ENCODE measurements at regions not wholly inside any gene's neighbourhood (a gene's known extent, or its start where the extent isn't known, plus 50 kb on each side); places are given as distances from the start of the nearest gene placed in this dataset.

DNA sequence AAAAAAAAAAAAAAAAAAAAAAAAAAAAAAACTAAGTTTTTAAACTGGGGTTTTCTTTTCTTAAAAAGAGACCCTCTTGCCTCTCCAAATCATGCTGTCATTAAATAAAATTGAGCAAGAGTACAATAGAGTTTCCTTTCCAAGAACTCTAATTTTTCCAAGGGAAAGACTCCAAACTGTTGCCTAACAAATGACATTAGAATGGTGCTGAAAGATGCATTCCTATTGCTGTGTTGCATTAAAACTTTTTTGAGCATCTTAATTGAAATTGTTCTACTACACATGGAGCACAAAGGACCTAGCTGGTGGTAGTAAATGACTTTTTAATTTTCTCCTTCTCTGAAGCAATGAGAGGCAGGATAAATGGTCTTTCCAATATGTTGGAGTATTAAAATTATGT, 469.1 kb upstream of the ARHGEF26 start:
- TF ChIP-seq, protein P1, sequence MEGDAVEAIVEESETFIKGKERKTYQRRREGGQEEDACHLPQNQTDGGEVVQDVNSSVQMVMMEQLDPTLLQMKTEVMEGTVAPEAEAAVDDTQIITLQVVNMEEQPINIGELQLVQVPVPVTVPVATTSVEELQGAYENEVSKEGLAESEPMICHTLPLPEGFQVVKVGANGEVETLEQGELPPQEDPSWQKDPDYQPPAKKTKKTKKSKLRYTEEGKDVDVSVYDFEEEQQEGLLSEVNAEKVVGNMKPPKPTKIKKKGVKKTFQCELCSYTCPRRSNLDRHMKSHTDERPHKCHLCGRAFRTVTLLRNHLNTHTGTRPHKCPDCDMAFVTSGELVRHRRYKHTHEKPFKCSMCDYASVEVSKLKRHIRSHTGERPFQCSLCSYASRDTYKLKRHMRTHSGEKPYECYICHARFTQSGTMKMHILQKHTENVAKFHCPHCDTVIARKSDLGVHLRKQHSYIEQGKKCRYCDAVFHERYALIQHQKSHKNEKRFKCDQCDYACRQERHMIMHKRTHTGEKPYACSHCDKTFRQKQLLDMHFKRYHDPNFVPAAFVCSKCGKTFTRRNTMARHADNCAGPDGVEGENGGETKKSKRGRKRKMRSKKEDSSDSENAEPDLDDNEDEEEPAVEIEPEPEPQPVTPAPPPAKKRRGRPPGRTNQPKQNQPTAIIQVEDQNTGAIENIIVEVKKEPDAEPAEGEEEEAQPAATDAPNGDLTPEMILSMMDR (IDR thresholded peaks at IDR 0.05; ENCODE audit: low read depth, low read length): no peak
- no peak overlapping the region for H3K4me3 ChIP-seq (ENCODE audit: low read depth, low read length)

DNA sequence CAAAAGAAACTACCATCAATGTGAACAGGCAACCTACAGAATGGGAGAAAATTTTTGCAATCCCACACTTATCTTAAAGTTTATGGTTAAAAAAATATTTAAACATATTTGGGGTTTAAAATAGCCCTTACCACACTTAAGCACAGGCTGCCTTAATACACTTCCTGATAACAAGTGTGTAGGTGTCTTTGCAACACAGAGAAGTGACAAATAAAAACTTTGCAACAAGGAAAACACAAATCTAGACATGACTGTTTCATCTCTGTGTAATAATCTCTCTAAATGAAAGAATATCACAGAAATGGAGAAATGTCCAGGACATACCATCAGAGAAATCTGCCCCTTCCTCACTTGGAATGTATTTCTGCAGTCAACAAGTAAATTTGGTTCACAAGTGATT, 464.1 kb upstream of the ARHGEF26 start:
- H3K4me3 ChIP-seq (ENCODE audit: low read depth, low read length): no peak overlapping the region
- TF ChIP-seq, protein P1 (IDR thresholded peaks at IDR 0.05; ENCODE audit: low read depth, low read length): no peak

DNA sequence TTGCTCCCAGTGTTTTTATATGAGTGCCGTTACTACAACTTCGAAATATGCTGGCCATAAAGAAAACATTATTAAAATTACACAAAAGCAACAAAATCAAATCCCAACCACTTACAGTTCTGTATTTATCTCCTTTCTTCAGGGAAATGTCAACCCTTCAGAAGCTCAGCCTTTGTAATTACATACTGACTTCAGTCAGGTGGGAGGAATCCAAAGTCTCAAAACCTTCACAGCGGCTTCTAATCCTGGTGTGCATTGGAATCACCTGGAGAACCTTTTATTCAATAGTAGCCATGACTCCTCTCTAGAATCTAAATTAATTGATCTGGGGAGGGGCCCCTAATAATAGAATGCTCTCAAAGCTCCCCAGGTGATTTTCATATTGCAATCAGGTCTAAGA, 463.7 kb upstream of the ARHGEF26 start:
- H3K4me3 ChIP-seq (ENCODE audit: low read depth, low read length): no peak overlapping the region
- TF ChIP-seq, protein P1 (IDR thresholded peaks at IDR 0.05; ENCODE audit: low read depth, low read length): no peak

DNA sequence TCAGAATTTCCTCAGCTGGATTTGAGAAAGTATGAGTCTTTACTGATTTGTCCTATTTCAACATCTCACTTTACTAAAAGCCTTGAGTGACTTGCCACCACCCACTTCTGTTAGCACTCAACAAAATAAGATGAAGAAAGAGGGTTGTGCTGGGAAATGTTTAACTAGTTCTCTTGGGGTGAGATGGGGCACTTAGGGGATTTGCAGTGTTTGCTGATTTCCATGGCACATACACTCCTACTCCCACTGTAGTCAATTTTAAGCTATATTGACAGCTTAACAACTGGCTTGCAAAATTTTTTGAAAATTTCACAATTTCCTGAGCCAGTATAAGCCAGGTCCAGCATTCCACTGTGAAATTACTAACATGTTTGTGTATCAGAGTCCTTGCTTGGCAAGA, 463.1 kb upstream of the ARHGEF26 start:
- TF ChIP-seq, protein P1 (IDR thresholded peaks at IDR 0.05; ENCODE audit: low read depth, low read length): no peak

DNA sequence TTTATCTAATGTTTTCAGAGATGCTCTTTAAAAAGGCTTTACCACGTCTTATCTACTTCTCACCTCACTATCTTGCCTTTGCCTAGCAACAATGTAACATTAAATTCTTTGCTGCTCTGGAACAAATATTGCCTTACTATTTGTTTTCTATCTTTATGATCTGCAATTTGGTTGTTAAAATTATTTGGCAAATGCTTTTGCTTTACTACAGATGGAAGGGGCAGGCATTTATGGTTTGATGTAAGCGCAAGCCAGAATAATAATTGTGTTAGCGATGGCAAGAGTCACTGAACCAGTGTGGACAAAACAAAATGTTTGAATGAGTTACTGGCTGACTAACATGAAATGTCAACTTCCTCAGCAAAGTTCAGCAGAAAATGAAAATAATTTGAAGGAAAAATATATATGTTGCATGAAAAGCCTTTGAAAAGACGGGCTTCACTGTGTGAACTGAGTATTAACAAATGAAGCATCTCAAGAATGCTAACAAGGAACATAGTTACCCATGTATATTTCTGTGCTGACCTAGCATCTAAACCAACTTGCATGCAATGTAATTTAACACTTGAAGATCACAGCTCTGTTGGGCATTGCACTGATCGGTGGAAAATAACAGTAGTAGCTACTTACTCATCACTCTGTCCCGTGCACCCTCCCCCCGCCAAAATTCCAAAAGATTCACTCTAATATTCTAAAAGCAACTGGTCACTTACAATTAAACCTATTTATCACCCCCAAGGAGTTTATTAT, 454.0 kb upstream of the ARHGEF26 start:
- TF ChIP-seq, protein P1 (IDR thresholded peaks at IDR 0.05; ENCODE audit: low read depth, low read length): no peak
- H3K4me3 ChIP-seq (ENCODE audit: low read depth, low read length): no peak overlapping the region

More for the DNA sequence above, 463.1 kb upstream of the ARHGEF26 start:
- H3K4me3 ChIP-seq (ENCODE audit: low read depth, low read length): no peak overlapping the region

DNA sequence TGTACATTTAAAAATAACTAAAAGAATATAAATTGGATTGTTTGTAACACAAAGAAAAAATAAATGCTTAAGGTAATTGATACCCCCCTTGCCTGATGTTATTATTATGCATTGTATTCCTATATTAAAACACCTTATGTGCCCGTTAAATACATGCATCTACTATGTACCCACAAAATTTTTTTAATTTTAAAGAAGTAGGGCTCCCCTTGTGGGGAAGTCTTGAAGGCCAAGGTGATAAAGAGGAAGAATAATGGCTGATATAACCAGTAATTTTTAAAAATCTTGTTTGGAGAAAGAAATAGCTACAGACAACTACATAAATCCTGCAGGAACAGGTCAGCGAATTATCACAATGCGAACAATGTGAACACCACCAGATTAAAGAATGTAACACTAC, 451.7 kb upstream of the ARHGEF26 start:
- TF ChIP-seq, protein P1 (IDR thresholded peaks at IDR 0.05; ENCODE audit: low read depth, low read length): no peak
- H3K4me3 ChIP-seq (ENCODE audit: low read depth, low read length): no peak overlapping the region

DNA sequence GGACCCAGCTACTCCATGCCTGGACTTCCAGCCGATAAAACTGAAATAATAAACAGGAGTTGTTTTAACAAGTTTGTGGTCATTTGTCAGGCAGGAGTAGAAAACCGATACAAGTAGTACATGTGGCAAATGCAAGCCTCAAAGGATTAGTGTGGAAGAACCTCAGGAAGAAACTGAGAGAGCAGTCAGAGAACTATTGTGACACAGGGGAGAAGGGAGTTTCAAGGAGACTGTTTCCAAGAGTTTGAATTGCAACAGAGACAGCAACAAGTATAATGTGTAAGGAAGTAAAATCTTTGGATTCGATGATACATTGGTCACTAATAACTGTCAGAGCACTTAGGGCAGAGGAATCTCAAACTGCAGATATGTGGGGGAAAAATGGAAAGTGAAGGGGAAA, 450.6 kb upstream of the ARHGEF26 start:
- H3K4me3 ChIP-seq (ENCODE audit: low read depth, low read length): no peak overlapping the region
- TF ChIP-seq, protein P1 (IDR thresholded peaks at IDR 0.05; ENCODE audit: low read depth, low read length): no peak
